ENCODE measurements at regions not wholly inside any gene's neighbourhood (a gene's known extent, or its start where the extent isn't known, plus 50 kb on each side); places are given as distances from the start of the nearest gene placed in this dataset.

DNA sequence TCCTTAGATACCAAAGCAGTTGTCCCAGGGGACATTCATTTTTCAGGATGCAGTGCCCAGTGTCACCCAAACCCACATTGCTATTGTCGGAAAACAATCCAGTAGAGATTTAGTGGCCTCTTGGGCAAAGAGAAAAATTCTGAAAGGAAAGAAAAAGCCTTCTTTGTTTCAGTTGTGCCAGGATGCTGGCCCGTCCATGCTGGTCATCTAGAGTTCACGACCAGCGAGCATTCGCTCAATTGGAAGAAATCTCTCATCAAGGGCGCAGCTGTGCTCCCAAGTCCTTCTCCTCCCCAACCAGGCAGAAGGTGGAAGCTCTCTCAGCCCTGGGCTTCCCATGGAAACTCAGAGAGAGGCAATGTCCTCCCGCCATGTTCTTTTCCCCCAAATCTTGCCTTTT, 123.7 kb downstream of the MTHFS start (continued):
- TF ChIP-seq, protein P1, sequence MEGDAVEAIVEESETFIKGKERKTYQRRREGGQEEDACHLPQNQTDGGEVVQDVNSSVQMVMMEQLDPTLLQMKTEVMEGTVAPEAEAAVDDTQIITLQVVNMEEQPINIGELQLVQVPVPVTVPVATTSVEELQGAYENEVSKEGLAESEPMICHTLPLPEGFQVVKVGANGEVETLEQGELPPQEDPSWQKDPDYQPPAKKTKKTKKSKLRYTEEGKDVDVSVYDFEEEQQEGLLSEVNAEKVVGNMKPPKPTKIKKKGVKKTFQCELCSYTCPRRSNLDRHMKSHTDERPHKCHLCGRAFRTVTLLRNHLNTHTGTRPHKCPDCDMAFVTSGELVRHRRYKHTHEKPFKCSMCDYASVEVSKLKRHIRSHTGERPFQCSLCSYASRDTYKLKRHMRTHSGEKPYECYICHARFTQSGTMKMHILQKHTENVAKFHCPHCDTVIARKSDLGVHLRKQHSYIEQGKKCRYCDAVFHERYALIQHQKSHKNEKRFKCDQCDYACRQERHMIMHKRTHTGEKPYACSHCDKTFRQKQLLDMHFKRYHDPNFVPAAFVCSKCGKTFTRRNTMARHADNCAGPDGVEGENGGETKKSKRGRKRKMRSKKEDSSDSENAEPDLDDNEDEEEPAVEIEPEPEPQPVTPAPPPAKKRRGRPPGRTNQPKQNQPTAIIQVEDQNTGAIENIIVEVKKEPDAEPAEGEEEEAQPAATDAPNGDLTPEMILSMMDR (IDR thresholded peaks at IDR 0.05; ENCODE audit: control extremely low read depth in 1 of 3, insufficient read depth in 1 of 3, low read depth in 1 of 3, low read length in 3 of 3): no peak

Data from H1 (cell line).